Keratinocyte (primary cell): ENCODE measurements at regions not wholly inside any gene's neighbourhood (a gene's known extent, or its start where the extent isn't known, plus 50 kb on each side); places are given as distances from the start of the nearest gene placed in this dataset.

Experiments used
- DNase-seq: peaks from one replicate; pipeline ENCODE4 v3.0.0-alpha.2; 2011; ENCODE audit warnings: low read depth, missing footprints, low spot score
- FAIRE-seq: peaks from 2 replicates; lab custom pipeline; 2011; peaks lifted over from hg19 to GRCh38; lab: Jason Lieb, UNC
- H2AFZ ChIP-seq: 2 replicates; pipeline ENCODE4 v1.6.0; 2012; ENCODE audit warnings: low read length, control low read depth, inconsistent platforms; ENCODE audit not compliant: control insufficient read depth
- H3K27ac ChIP-seq: 2 replicates; pipeline ENCODE4 v1.5.1; 2011; ENCODE audit warnings: low read length; ENCODE audit not compliant: control insufficient read depth, insufficient read depth
- H3K27me3 ChIP-seq: 3 replicates; pipeline ENCODE4 v1.6.0; 2011; ENCODE audit warnings: low read length; ENCODE audit not compliant: control insufficient read depth, insufficient read depth; ENCODE audit errors: extremely low read depth
- H3K36me3 ChIP-seq, 2 experiments: 2 replicates in 1 of 2; 3 replicates in 1 of 2; pipeline ENCODE4 v1.5.1; 2011; ENCODE audit warnings: low read length in 2 of 2, mild to moderate bottlenecking in 1 of 2; ENCODE audit not compliant: control insufficient read depth in 2 of 2, insufficient read depth in 2 of 2; ENCODE audit errors: extremely low read depth in 1 of 2
- H3K4me1 ChIP-seq: 3 replicates; pipeline ENCODE4 v1.5.1; 2011; ENCODE audit warnings: low read length; ENCODE audit not compliant: control insufficient read depth, insufficient read depth; ENCODE audit errors: extremely low read depth
- H3K4me2 ChIP-seq: 3 replicates; pipeline ENCODE4 v1.6.0; 2011; ENCODE audit warnings: low read depth, low read length; ENCODE audit not compliant: control insufficient read depth, insufficient read depth; ENCODE audit errors: extremely low read depth
- H3K4me3 ChIP-seq, 3 experiments: fragments of 200-600 bp in 1 of 3; sonication (generic) in 1 of 3; 2 replicates in 2 of 3; 3 replicates in 1 of 3; pipeline ENCODE4 v1.5.1; 2011 to 2016; ENCODE audit warnings: low read length in 3 of 3, mild to moderate bottlenecking in 3 of 3, control low read depth in 2 of 3, inconsistent platforms in 1 of 3, low read depth in 1 of 3, mixed read lengths in 1 of 3, mixed run types in 1 of 3, moderate library complexity in 1 of 3; ENCODE audit not compliant: control insufficient read depth in 2 of 3, insufficient read depth in 2 of 3; ENCODE audit errors: extremely low read depth in 1 of 3
- H3K79me2 ChIP-seq: 2 replicates; pipeline ENCODE4 v1.6.0; 2012; ENCODE audit warnings: low read length; ENCODE audit not compliant: control insufficient read depth, insufficient read depth
- H3K9ac ChIP-seq: 3 replicates; pipeline ENCODE4 v1.6.0; 2011; ENCODE audit warnings: low read length; ENCODE audit not compliant: control insufficient read depth, insufficient read depth; ENCODE audit errors: extremely low read depth
- H3K9me1 ChIP-seq: 3 replicates; pipeline ENCODE4 v1.6.0; 2011; ENCODE audit warnings: low read length; ENCODE audit not compliant: control insufficient read depth, insufficient read depth; ENCODE audit errors: extremely low read depth
- H3K9me3 ChIP-seq: 2 replicates; pipeline ENCODE4 v1.5.1; 2012; ENCODE audit warnings: low read depth, low read length; ENCODE audit not compliant: control insufficient read depth
- H4K20me1 ChIP-seq: 3 replicates; pipeline ENCODE4 v1.6.0; 2011; ENCODE audit warnings: low read length; ENCODE audit not compliant: control insufficient read depth, insufficient read depth; ENCODE audit errors: extremely low read depth
- CTCF ChIP-seq, 3 experiments: IDR thresholded peaks in 1 of 3; conservative IDR thresholded peaks in 1 of 3; optimal IDR thresholded peaks in 1 of 3; 2 replicates in 2 of 3; 3 replicates in 1 of 3; pipeline versions ENCODE3 to v1.5.1; 2011; ENCODE audit warnings: low read length in 3 of 3, mild to moderate bottlenecking in 3 of 3, moderate library complexity in 2 of 3, control low read depth in 1 of 3, inconsistent platforms in 1 of 3; ENCODE audit not compliant: insufficient read depth in 2 of 3; ENCODE audit errors: extremely low read depth in 1 of 3
- EZH2 ChIP-seq: IDR thresholded peaks from one replicate; pipeline ENCODE4 v1.6.1; 2012; ENCODE audit warnings: inconsistent platforms, mild to moderate bottlenecking, low read length, moderate library complexity
- dilution Hi-C: fragments of 300-500 bp; cut with MboI; formaldehyde crosslinking; loops from one replicate; pipeline ENCODE4 v1.7.0; 2020; ENCODE audit warnings: low sequenced_read_pairs; ENCODE audit not compliant: extremely low pct_ligation_motif_present

DNA sequence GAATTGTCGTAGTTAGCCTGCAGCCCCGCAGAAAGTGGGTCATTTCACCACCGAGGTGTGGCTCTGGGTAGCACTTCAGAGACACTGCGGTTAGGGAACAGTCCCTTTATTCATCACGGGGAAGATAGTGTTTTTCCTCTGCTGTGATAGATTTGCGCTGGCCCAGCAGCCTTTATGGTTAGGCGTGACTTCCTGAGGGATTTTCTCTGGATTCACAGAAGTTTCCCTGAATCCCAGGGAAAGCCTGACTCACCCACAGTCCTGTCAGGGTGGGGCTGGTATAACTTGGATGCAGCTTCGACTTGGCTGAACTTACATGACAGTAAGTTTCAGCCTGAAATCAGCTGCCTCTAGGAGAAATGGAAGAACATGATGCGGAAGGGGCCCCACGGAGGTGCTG lies 196.3 kb upstream of the HHIP start:
- DNase-seq: no peak
- H3K79me2 ChIP-seq: no peaks in the 10 kb centered on the region
- dilution Hi-C loops: no loop called here
- no peak overlapping the region for H3K9ac ChIP-seq
- H3K4me3 ChIP-seq: no peak overlapping the region
- H3K9me3 ChIP-seq: no peaks in the 10 kb centered on the region
- TF ChIP-seq EZH2 (no peak), CTCF (optimal IDR thresholded peaks at IDR 0.05 in 1 of 3, IDR thresholded peaks at IDR 0.05 in 1 of 3, conservative IDR thresholded peaks at IDR 0.05 in 1 of 3; ENCODE audit: extremely low read depth in 1 of 3, insufficient read depth in 2 of 3, low read length in 3 of 3) (no peak)
- no peak overlapping the region for H3K27ac ChIP-seq
- no peaks in the 10 kb centered on the region for H3K9me1 ChIP-seq
- no peaks in the 10 kb centered on the region for H3K36me3 ChIP-seq
- H4K20me1 ChIP-seq: no peaks in the 10 kb centered on the region
- no peaks in the 10 kb centered on the region for H3K4me1 ChIP-seq
- H3K27me3 ChIP-seq: no peaks in the 10 kb centered on the region
- FAIRE-seq: no peak
- no peak overlapping the region for H2AFZ ChIP-seq
- no peak overlapping the region for H3K4me2 ChIP-seq

- no peaks in the 10 kb centered on the region for H3K36me3 ChIP-seq
Measured at GRCh38 chr4:144450526-144450925, 195.4 kb upstream of the HHIP start.

More at GRCh38 chr4:144450526-144450925, 195.4 kb upstream of the HHIP start:
- Histone ChIP-seq H3K4me3 (no peak overlapping the region), H3K4me1 (no peaks in the 10 kb centered on the region), H3K27me3 (no peaks in the 10 kb centered on the region), H3K9me1 (no peaks in the 10 kb centered on the region), H3K9ac (no peak overlapping the region), H3K27ac (no peak overlapping the region), H4K20me1 (no peaks in the 10 kb centered on the region), H3K9me3 (no peaks in the 10 kb centered on the region), H3K4me2 (no peak overlapping the region), H2AFZ (no peak overlapping the region), H3K79me2 (no peaks in the 10 kb centered on the region)
- no peak for DNase-seq
- no peak for FAIRE-seq
- no peak for TF ChIP-seq CTCF (optimal IDR thresholded peaks at IDR 0.05 in 1 of 3, IDR thresholded peaks at IDR 0.05 in 1 of 3, conservative IDR thresholded peaks at IDR 0.05 in 1 of 3; ENCODE audit: extremely low read depth in 1 of 3, insufficient read depth in 2 of 3, low read length in 3 of 3)
- TF ChIP-seq EZH2: no peak
- dilution Hi-C loops: no loop called here
